ENCODE measurements at regions not wholly inside any gene's neighbourhood (a gene's known extent, or its start where the extent isn't known, plus 50 kb on each side); places are given as distances from the start of the nearest gene placed in this dataset.

GRCh38 chr14:53331247-53331646 lies 178.1 kb upstream of the DDHD1 start:
- no peak for TF ChIP-seq CTCF (IDR thresholded peaks at IDR 0.05)
- TF ChIP-seq POLR2A (IDR thresholded peaks at IDR 0.05) = no peak

Measured in testis (tissue), 2 donors.